ENCODE measurements at regions not wholly inside any gene's neighbourhood (a gene's known extent, or its start where the extent isn't known, plus 50 kb on each side); places are given as distances from the start of the nearest gene placed in this dataset.

- Histone ChIP-seq H3K4me1 (ENCODE audit: control insufficient read depth, insufficient read depth, low read length) (no peaks in the 10 kb centered on the region), H3K27ac (ENCODE audit: low read length) (no peak overlapping the region), H3K9ac (ENCODE audit: low read length in 2 of 2) (no peak overlapping the region), H3K36me3 (ENCODE audit: control insufficient read depth in 2 of 2, insufficient read depth in 2 of 2, low read length in 2 of 2) (no peaks in the 10 kb centered on the region), H3K27me3 (ENCODE audit: control insufficient read depth in 1 of 2, insufficient read depth in 2 of 2, low read length in 2 of 2) (peaks cover 0 to 3% of the 10 kb centered on the region in 2 donors), H3K9me3 (ENCODE audit: control insufficient read depth in 2 of 2, low read length in 2 of 2) (peaks cover 0 to 9% of the 10 kb centered on the region in 2 donors), H3K4me3 (ENCODE audit: low read length in 2 of 2) (no peak overlapping the region)
Measured at GRCh38 chr1:38327559-38327973, 281.0 kb upstream of the POU3F1 start.

GRCh38 chr1:38326856-38327255 lies 280.3 kb upstream of the POU3F1 start:
- H3K9me3 ChIP-seq (ENCODE audit: control insufficient read depth in 2 of 2, low read length in 2 of 2): peaks cover 0 to 8% of the 10 kb centered on the region in 2 donors
- no peaks in the 10 kb centered on the region for H3K4me1 ChIP-seq (ENCODE audit: control insufficient read depth, insufficient read depth, low read length)
- no peaks in the 10 kb centered on the region for H3K36me3 ChIP-seq (ENCODE audit: control insufficient read depth in 2 of 2, insufficient read depth in 2 of 2, low read length in 2 of 2)
- no peak overlapping the region for H3K9ac ChIP-seq (ENCODE audit: low read length in 2 of 2)
- no peak overlapping the region for H3K27ac ChIP-seq (ENCODE audit: low read length)
- H3K27me3 ChIP-seq (ENCODE audit: control insufficient read depth in 1 of 2, insufficient read depth in 2 of 2, low read length in 2 of 2): peaks cover 0 to 3% of the 10 kb centered on the region in 2 donors
- H3K4me3 ChIP-seq (ENCODE audit: low read length in 2 of 2): no peak overlapping the region

GRCh38 chr1:38326135-38326534 lies 279.5 kb upstream of the POU3F1 start:
- Histone ChIP-seq H3K4me1 (ENCODE audit: control insufficient read depth, insufficient read depth, low read length) (no peaks in the 10 kb centered on the region), H3K27ac (ENCODE audit: low read length) (no peak overlapping the region), H3K9me3 (ENCODE audit: control insufficient read depth in 2 of 2, low read length in 2 of 2) (peaks cover 0 to 8% of the 10 kb centered on the region in 2 donors), H3K27me3 (ENCODE audit: control insufficient read depth in 1 of 2, insufficient read depth in 2 of 2, low read length in 2 of 2) (peaks cover 0 to 3% of the 10 kb centered on the region in 2 donors), H3K36me3 (ENCODE audit: control insufficient read depth in 2 of 2, insufficient read depth in 2 of 2, low read length in 2 of 2) (no peaks in the 10 kb centered on the region), H3K4me3 (ENCODE audit: low read length in 2 of 2) (no peak overlapping the region), H3K9ac (ENCODE audit: low read length in 2 of 2) (no peak overlapping the region)

GRCh38 chr1:38312753-38313152 lies 266.2 kb upstream of the POU3F1 start:
- Histone ChIP-seq H3K27me3 (ENCODE audit: control insufficient read depth in 1 of 2, insufficient read depth in 2 of 2, low read length in 2 of 2) (no peaks in the 10 kb centered on the region), H3K27ac (ENCODE audit: low read length) (no peak overlapping the region), H3K9me3 (ENCODE audit: control insufficient read depth in 2 of 2, low read length in 2 of 2) (peaks cover 0 to 4% of the 10 kb centered on the region in 2 donors), H3K4me1 (ENCODE audit: control insufficient read depth, insufficient read depth, low read length) (no peaks in the 10 kb centered on the region), H3K36me3 (ENCODE audit: control insufficient read depth in 2 of 2, insufficient read depth in 2 of 2, low read length in 2 of 2) (no peaks in the 10 kb centered on the region), H3K9ac (ENCODE audit: low read length in 2 of 2) (no peak overlapping the region), H3K4me3 (ENCODE audit: low read length in 2 of 2) (no peak overlapping the region)

- H3K4me1 ChIP-seq (ENCODE audit: control insufficient read depth, insufficient read depth, low read length): no peaks in the 10 kb centered on the region
- no peaks in the 10 kb centered on the region for H3K36me3 ChIP-seq (ENCODE audit: control insufficient read depth in 2 of 2, insufficient read depth in 2 of 2, low read length in 2 of 2)
- H3K27me3 ChIP-seq (ENCODE audit: control insufficient read depth in 1 of 2, insufficient read depth in 2 of 2, low read length in 2 of 2): peaks cover 0 to 6% of the 10 kb centered on the region in 2 donors
- H3K4me3 ChIP-seq (ENCODE audit: low read length in 2 of 2): no peak overlapping the region
- peaks cover 0 to 4% of the 10 kb centered on the region in 2 donors for H3K9me3 ChIP-seq (ENCODE audit: control insufficient read depth in 2 of 2, low read length in 2 of 2)
- no peak overlapping the region for H3K9ac ChIP-seq (ENCODE audit: low read length in 2 of 2)
- no peak overlapping the region for H3K27ac ChIP-seq (ENCODE audit: low read length)
Measured at GRCh38 chr1:38310079-38310478, 263.5 kb upstream of the POU3F1 start.

GRCh38 chr1:38308780-38309179 lies 262.2 kb upstream of the POU3F1 start:
- peaks cover 3 to 6% of the 10 kb centered on the region in 2 donors for H3K27me3 ChIP-seq (ENCODE audit: control insufficient read depth in 1 of 2, insufficient read depth in 2 of 2, low read length in 2 of 2)
- no peak overlapping the region for H3K9ac ChIP-seq (ENCODE audit: low read length in 2 of 2)
- no peaks in the 10 kb centered on the region for H3K36me3 ChIP-seq (ENCODE audit: control insufficient read depth in 2 of 2, insufficient read depth in 2 of 2, low read length in 2 of 2)
- no peaks in the 10 kb centered on the region for H3K4me1 ChIP-seq (ENCODE audit: control insufficient read depth, insufficient read depth, low read length)
- peaks cover 0 to 4% of the 10 kb centered on the region in 2 donors for H3K9me3 ChIP-seq (ENCODE audit: control insufficient read depth in 2 of 2, low read length in 2 of 2)
- H3K4me3 ChIP-seq (ENCODE audit: low read length in 2 of 2): no peak overlapping the region
- H3K27ac ChIP-seq (ENCODE audit: low read length): no peak overlapping the region

GRCh38 chr1:38305666-38306065 lies 259.1 kb upstream of the POU3F1 start:
- Histone ChIP-seq H3K36me3 (ENCODE audit: control insufficient read depth in 2 of 2, insufficient read depth in 2 of 2, low read length in 2 of 2) (no peaks in the 10 kb centered on the region), H3K9ac (ENCODE audit: low read length in 2 of 2) (no peak overlapping the region), H3K4me3 (ENCODE audit: low read length in 2 of 2) (no peak overlapping the region), H3K4me1 (ENCODE audit: control insufficient read depth, insufficient read depth, low read length) (no peaks in the 10 kb centered on the region), H3K9me3 (ENCODE audit: control insufficient read depth in 2 of 2, low read length in 2 of 2) (peaks cover 0 to 4% of the 10 kb centered on the region in 2 donors), H3K27ac (ENCODE audit: low read length) (no peak overlapping the region), H3K27me3 (ENCODE audit: control insufficient read depth in 1 of 2, insufficient read depth in 2 of 2, low read length in 2 of 2) (peaks cover 3 to 7% of the 10 kb centered on the region in 2 donors)

GRCh38 chr1:38303843-38304242 lies 257.2 kb upstream of the POU3F1 start:
- Histone ChIP-seq H3K27me3 (ENCODE audit: control insufficient read depth in 1 of 2, insufficient read depth in 2 of 2, low read length in 2 of 2) (peaks cover 7 to 8% of the 10 kb centered on the region in 2 donors), H3K4me1 (ENCODE audit: control insufficient read depth, insufficient read depth, low read length) (no peaks in the 10 kb centered on the region)

GRCh38 chr1:38301040-38301439 lies 254.4 kb upstream of the POU3F1 start:
- H3K27me3 ChIP-seq (ENCODE audit: control insufficient read depth in 1 of 2, insufficient read depth in 2 of 2, low read length in 2 of 2): peaks cover 19 to 20% of the 10 kb centered on the region in 2 donors
- H3K4me1 ChIP-seq (ENCODE audit: control insufficient read depth, insufficient read depth, low read length): no peaks in the 10 kb centered on the region
- H3K4me3 ChIP-seq (ENCODE audit: low read length in 2 of 2): no peak overlapping the region
- no peak overlapping the region for H3K9ac ChIP-seq (ENCODE audit: low read length in 2 of 2)
- H3K27ac ChIP-seq (ENCODE audit: low read length): no peak overlapping the region
- peaks cover 5 to 6% of the 10 kb centered on the region in 2 donors for H3K9me3 ChIP-seq (ENCODE audit: control insufficient read depth in 2 of 2, low read length in 2 of 2)
- no peaks in the 10 kb centered on the region for H3K36me3 ChIP-seq (ENCODE audit: control insufficient read depth in 2 of 2, insufficient read depth in 2 of 2, low read length in 2 of 2)

More at GRCh38 chr1:38303843-38304242, 257.2 kb upstream of the POU3F1 start:
- peaks cover 0 to 2% of the 10 kb centered on the region in 2 donors for H3K9me3 ChIP-seq (ENCODE audit: control insufficient read depth in 2 of 2, low read length in 2 of 2)
- H3K36me3 ChIP-seq (ENCODE audit: control insufficient read depth in 2 of 2, insufficient read depth in 2 of 2, low read length in 2 of 2): no peaks in the 10 kb centered on the region
- H3K4me3 ChIP-seq (ENCODE audit: low read length in 2 of 2): no peak overlapping the region
- H3K27ac ChIP-seq (ENCODE audit: low read length): no peak overlapping the region
- H3K9ac ChIP-seq (ENCODE audit: low read length in 2 of 2): no peak overlapping the region

GRCh38 chr1:38300616-38301015 lies 254.0 kb upstream of the POU3F1 start:
- Histone ChIP-seq H3K27me3 (ENCODE audit: control insufficient read depth in 1 of 2, insufficient read depth in 2 of 2, low read length in 2 of 2) (peaks cover 18 to 19% of the 10 kb centered on the region in 2 donors), H3K9me3 (ENCODE audit: control insufficient read depth in 2 of 2, low read length in 2 of 2) (peaks cover 5 to 6% of the 10 kb centered on the region in 2 donors)

GRCh38 chr1:38297842-38298241 lies 251.2 kb upstream of the POU3F1 start:
- Histone ChIP-seq H3K9ac (ENCODE audit: low read length in 2 of 2) (no peak overlapping the region), H3K27ac (ENCODE audit: low read length) (no peak overlapping the region), H3K4me1 (ENCODE audit: control insufficient read depth, insufficient read depth, low read length) (no peaks in the 10 kb centered on the region), H3K9me3 (ENCODE audit: control insufficient read depth in 2 of 2, low read length in 2 of 2) (peaks cover 8 to 10% of the 10 kb centered on the region in 2 donors), H3K27me3 (ENCODE audit: control insufficient read depth in 1 of 2, insufficient read depth in 2 of 2, low read length in 2 of 2) (peaks cover 15 to 22% of the 10 kb centered on the region in 2 donors), H3K36me3 (ENCODE audit: control insufficient read depth in 2 of 2, insufficient read depth in 2 of 2, low read length in 2 of 2) (no peaks in the 10 kb centered on the region), H3K4me3 (ENCODE audit: low read length in 2 of 2) (no peak overlapping the region)

More at GRCh38 chr1:38300616-38301015, 254.0 kb upstream of the POU3F1 start:
- no peak overlapping the region for H3K9ac ChIP-seq (ENCODE audit: low read length in 2 of 2)
- no peaks in the 10 kb centered on the region for H3K36me3 ChIP-seq (ENCODE audit: control insufficient read depth in 2 of 2, insufficient read depth in 2 of 2, low read length in 2 of 2)
- no peak overlapping the region for H3K27ac ChIP-seq (ENCODE audit: low read length)
- no peaks in the 10 kb centered on the region for H3K4me1 ChIP-seq (ENCODE audit: control insufficient read depth, insufficient read depth, low read length)
- no peak overlapping the region for H3K4me3 ChIP-seq (ENCODE audit: low read length in 2 of 2)
